ENCODE measurements at regions not wholly inside any gene's neighbourhood (a gene's known extent, or its start where the extent isn't known, plus 50 kb on each side); places are given as distances from the start of the nearest gene placed in this dataset.
A peak's percentile ranks its signal among the peaks of the same experiment; 100 is the strongest.
"Not testable (repeated sequence)": the region's sequence is repeated elsewhere in the genome, so short reads cannot be mapped to it uniquely, and the experiment has no call there.

DNA sequence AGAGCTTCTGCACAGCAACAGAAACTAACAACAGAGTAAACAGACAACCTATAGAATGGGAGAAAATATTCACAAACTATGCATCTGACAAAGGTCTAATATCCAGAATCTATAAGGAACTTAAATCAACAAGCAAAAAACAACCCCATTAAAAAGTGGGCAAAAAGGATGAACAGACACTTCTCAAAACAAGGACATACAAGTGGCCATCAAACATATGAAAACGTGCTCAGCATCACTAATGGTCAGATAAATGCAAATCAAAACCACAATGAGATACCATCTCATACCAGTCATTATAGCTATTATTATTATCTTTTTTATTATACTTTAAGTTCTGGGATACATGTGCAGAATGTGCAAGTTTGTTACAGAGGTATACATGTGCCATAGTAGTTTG lies 252.6 kb downstream of the PTGER3 start:
- intact Hi-C loops (cut with micrococcal nuclease); DNase-seq; ATAC-seq: not testable (repeated sequence)

DNA sequence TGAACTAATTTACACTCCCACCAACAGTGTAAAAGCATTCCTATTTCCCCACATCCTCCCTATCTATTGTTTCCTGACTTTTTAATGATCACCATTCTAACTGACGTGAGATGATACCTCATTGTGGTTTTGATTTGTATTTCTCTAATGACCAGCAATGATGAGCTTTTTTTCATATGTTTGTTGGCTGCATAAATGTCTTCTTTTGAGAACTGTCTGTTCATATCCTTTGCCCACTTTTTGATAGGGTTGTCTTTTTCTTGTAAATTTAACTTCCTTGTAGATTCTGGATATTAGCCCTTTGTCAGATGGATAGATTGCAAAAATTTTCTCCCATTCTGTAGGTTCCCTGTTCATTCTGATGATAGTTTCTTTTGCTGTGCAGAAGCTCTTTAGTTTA lies 251.3 kb downstream of the PTGER3 start:
- DNase-seq; ATAC-seq; intact Hi-C loops (cut with micrococcal nuclease): not testable (repeated sequence)

DNA sequence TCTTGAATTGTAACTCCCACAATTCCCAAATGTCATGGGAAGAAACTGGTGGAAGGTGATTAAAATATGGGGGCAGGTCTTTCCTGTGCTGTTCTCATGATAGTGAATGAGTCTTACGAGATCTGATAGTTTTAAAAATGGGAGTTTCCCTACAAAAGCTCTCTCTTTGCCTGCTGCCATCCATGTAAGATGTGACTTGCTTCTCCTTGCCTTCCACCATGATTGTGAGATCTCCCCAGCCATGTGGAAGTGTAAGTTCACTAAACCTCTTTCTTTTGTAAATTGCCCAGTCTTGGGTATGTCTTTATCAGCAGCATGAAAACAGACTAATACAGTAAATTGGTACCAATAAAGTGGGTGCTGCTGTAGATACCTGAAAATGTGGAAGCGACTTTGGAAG lies 245.0 kb downstream of the PTGER3 start:
- ATAC-seq; DNase-seq; intact Hi-C loops (cut with micrococcal nuclease): not testable (repeated sequence)

DNA sequence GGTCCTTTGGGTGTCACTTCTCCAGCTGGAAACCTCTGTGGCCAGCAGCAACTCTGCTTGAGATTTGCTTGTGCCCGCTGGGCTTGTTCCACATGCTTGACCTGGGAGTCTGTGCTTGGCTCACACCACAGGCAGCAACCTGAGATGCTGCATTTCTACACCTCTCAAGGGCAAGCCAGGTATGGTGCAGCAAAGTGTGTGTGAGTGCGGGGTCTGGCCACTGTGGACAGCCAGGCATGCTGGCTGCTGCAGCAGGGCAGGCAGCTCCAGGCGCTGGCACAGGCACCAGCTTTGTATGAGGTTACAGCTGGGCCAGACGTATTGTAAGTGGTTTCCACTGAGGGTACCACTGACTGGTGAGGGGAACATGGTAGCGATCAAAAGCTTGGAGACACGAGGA lies 242.0 kb downstream of the PTGER3 start:
- intact Hi-C loops (cut with micrococcal nuclease): no loop called here
- DNase-seq: no peak
- ATAC-seq: no peak

DNA sequence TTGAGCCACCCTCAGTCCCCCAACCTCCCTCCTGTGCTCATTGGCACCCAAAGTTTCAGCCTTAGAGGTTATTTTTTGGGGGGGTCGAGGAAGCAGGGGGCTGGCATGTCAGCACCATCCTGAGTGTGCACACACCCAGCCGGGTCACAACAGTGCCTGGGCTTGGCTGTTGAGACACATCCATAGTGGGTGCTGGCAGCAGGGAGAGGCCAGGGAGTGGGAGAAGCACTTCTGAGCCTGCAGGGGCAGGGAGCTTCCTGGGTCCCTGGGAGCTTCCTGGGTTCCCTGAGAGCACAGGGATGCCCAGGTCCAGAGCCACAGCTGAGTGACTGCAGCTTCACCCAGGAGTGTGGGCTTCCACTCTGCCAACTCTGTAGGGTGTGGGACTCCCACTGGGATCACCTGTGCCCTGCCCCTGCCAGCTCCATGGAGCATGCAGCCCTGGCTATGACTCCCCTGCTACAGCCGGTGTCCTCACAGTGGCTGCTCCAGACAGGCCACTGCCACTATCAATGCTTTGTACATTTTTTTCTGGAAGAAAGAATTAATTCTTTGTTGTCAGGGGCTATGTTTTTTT lies 240.4 kb downstream of the PTGER3 start:
- ATAC-seq (no peak), DNase-seq (no peak)
- intact Hi-C loops (cut with micrococcal nuclease): no loop called here

DNA sequence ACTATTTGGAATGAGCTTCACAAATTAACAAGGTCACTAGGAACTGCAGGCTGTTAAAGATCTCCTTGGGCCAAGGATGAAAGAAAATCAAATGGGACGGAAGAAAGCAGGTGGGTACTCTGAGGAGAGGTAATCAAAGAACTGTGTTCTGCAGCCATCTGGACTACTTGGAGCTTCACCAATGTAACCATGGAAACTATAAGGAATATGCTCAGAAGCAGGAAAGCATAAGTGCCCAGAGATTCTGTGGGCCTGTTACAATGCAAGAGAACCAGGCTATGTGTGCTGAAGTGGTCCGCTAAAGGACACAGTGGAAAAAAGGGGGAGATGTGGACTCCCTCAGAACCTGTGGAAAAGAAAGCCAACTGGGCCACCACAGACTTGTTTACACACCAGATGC lies 238.5 kb downstream of the PTGER3 start:
- intact Hi-C loops (cut with micrococcal nuclease): no loop called here
- DNase-seq (no peak), ATAC-seq (no peak)

DNA sequence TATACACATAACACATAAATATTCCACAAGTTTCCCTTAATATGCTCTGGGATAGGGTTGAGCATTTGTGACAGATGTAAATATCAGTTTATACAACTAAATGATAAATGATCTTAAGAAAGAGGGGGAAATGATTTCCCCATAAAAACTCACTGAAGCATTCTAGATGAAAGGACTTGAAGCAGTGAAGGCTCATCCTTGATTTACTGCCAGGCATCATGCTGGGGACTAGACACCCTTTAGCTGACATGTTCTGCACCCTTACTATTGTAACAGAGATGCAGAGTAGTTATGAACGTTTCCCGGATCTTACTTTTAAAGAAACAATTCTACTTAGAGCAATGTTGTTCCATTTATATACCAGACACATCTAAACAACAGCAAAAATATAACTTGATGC lies 235.8 kb downstream of the PTGER3 start:
- no peak for ATAC-seq
- intact Hi-C loops (cut with micrococcal nuclease): no loop called here
- no peak for DNase-seq

DNA sequence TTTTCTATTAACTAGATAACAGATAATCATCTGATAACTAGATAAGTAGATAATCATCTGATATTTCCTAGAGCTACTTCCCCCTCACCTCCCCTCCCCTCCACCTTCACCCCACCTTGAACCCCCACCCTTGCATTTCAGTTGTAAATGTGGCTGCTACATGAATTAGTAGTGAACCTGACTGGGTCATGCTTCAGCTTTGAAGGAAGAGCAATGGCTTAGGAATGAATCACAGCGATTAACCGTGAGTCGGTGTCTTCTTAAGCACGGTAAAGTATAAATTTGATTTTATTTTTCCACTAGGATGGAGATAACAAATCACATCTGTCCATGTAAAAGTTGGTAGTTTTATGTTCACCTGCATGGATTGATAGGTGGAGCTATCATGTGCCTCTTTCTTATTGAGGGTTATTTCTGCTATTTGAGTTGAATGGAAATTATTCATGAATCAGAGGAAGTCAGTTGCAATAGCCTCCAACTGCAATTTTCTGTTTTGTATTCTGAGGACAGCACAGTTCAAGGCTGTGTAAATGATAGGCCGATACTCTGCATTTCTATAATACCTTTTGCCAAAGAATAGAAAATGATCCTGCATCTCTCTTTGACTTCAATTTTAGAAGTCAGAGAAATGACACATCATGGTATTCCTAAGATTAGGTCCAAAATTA lies 235.0 kb downstream of the PTGER3 start:
- DNase-seq (no peak), ATAC-seq (no peak)

DNA sequence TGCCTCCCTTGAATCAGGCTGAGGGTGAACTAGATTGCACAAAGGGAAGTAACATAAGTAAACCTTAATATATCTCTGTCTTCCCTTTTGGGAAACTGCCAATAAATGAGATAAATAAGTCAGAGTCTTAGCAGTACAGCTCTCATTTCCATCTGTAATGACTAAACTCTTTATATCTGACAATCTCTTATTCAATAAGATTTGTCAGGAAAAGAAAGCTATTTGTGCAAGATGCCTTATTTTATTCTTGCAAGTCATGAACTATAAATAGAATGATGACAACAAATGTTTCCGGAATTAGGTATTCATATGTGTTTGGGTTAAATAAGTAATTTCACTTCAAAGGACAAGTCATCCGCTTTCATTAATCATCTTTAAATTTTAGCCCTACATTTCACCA lies 229.2 kb downstream of the PTGER3 start:
- intact Hi-C loops (cut with micrococcal nuclease): no loop called here
- no peak for DNase-seq
- ATAC-seq: no peak

More for the DNA sequence above, 235.0 kb downstream of the PTGER3 start:
- intact Hi-C loops (cut with micrococcal nuclease): no loop called here

DNA sequence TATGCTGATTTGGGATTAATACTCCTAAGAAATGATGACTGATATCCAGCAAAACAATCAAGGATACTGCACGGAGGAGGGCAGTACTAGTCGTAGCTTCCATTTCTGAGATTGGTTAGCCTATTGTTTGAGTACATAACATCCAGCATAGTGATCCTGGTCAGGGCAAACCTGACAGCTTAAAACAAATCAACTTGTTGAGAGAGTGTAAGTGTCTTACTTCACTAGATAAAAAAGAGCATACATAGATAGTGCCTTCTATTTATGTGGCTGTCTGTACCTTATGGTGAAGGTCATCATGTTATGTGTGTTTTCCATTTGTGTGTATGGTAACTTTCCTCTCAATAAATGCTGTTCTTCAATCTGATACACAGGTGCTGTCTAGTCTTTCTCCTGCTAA lies 228.4 kb downstream of the PTGER3 start:
- ATAC-seq: peak; percentile 94
- intact Hi-C loops (cut with micrococcal nuclease): no loop called here
- DNase-seq: no peak

DNA sequence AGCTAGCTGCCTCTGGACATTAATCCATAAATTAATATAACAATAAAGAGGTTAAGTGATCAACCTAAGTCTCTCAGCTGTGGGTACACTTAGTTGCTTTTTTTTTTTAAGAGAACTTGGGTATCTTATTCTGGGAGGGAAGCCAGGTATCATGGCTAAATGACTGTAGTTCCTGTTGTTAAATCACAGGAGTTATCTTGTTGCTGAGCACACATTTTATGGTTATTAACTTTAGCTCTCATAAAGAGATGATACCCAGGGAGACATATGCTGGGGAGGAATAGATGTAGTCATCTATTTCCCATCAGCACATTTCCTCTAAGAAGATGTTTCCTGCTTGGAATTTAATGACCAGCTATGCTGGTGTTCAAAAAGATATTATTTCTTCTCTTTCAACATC lies 227.8 kb downstream of the PTGER3 start:
- ATAC-seq (peak; percentile 51), DNase-seq (no peak)
- intact Hi-C loops (cut with micrococcal nuclease): no loop called here

DNA sequence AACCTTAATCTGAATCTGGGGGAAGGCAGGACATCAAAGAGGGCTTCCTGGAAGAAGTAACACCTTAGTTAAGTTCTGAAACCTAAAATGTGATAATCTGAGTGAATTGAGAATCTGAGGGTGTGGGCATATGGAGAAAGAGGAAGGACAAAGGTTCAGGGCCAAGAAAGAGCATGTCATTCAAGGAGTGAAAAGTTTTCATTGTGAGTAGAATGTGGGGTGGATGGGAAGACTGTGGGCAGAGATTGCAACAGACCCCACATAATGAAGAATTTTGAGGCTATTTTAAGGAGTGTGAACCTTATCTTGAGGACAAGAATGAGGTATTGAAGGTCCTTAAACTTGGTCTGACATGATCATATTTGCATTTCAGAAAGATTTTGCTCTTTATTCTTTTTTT lies 227.2 kb downstream of the PTGER3 start:
- DNase-seq: no peak
- intact Hi-C loops (cut with micrococcal nuclease): no loop called here
- no peak for ATAC-seq

DNA sequence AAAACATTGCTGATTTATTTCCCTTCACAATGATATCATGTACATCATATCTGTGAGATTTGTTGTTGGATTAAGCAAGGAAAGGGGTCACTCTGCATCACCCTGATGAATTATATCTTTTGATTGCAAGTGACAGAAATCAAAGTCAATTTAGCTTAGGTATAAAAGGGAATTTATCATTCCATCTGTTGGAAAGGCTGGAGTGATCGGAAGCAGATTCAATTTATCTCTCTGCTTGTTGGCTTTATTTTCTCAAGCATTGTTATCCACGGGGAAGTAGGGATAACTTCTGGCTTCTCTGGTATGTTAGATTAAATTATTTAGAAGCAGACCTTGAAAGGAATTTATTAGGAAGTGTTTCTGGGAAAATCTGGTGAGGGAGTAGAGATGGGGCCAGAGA lies 226.6 kb downstream of the PTGER3 start:
- ATAC-seq (no peak), DNase-seq (no peak)
- intact Hi-C loops (cut with micrococcal nuclease): no loop called here

DNA sequence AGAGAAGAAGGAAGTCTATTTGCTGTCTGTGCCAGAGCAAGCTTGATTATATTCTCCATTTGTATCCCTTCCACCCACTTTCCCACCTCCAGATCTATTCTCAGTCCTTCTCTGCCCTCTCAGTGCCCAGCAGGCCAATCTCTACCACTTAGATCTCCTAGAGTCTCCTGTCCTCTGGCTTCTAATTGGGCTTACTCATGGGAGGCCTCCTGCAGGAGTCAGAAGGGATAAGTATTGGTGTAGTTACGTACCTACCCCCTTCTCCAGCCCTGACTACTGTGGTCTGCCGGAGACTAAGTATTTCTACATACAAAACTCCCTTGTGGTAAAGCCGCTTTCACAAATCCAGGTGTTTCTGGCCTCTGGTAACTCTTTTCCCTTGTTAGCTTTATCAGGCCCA lies 221.2 kb downstream of the PTGER3 start:
- ATAC-seq (no peak), DNase-seq (no peak)
- intact Hi-C loops (cut with micrococcal nuclease): no loop called here

DNA sequence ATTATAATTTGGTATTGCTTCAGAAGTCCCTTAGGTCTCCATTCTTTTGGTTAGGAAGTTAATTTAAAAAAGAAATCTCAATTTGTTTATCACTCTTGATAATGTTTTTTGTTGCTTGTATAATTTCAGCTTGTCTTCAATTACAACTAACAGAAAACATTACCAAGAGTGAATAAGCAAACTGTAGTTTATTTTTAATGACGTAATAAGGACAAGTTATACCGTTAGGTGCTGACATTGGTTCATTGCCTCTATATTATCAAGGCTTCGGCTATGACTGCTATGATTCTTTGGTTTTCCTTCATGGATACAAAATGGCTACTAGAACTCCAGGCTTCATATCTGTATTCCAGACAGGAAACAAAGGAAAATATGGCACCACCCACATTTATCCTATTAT lies 220.6 kb downstream of the PTGER3 start:
- intact Hi-C loops (cut with micrococcal nuclease): no loop called here
- no peak for DNase-seq

DNA sequence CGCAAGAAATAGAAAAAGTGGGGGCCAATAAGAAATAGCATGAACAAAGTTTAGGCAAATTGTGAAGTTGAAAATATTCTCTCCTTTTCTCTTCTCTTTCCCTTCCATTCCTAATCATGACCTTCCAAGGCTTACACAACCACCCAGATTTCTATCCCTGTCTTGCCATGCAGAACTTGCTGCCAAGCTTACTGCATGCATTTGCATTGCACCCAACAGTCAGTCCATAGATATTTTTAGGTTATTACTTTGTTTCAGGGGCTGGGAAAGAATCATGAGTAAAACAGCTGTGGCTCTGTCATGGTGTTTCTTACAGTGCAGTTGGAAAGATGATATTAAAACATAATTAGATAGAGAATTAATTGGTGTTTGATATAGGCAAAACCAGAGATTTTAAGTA lies 219.4 kb downstream of the PTGER3 start:
- DNase-seq (no peak), ATAC-seq (peak; percentile 57)
- intact Hi-C loops (cut with micrococcal nuclease): no loop called here

More for the DNA sequence above, 220.6 kb downstream of the PTGER3 start:
- ATAC-seq: no peak

DNA sequence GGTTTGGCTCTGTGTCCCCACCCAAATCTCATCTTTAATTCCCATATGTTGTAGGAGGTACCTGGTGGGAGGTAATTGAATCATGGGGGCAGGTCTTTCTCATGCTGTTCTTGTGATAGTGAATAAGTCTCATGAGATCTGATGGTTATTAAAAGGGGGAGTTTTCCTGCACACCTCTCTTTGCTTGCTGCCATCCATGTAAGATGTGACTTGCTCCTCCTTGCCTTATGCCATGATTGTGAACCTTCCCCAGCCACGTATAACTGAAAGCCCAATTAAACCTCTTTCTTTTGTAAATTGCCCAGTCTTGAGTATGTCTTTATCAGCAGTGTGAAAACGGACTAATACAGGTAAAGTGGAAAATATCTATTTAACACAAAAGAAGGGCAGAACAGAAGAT lies 213.3 kb downstream of the PTGER3 start:
- intact Hi-C loops (cut with micrococcal nuclease); DNase-seq: not testable (repeated sequence)

DNA sequence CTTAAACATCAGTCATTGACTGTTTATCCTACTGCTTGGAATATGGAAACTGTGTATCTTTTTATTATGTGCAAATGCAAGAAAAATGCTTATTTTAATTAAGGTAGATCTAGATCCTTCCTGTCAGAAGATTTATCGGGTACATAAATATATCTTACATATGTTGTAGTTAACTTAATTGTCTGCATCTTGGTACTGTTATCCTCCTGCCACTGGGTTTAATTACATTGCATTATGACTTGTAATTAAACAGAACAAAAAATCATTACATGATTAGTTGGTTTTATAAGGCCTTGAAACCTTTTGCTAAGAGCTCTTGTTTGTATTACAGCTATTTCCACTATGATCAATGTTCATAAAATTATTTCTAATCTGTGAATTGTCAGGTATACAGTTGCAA lies 211.2 kb downstream of the PTGER3 start:
- ATAC-seq (no peak), DNase-seq (no peak)
- intact Hi-C loops (cut with micrococcal nuclease): no loop called here

More for the DNA sequence above, 213.3 kb downstream of the PTGER3 start:
- ATAC-seq: not testable (repeated sequence)

DNA sequence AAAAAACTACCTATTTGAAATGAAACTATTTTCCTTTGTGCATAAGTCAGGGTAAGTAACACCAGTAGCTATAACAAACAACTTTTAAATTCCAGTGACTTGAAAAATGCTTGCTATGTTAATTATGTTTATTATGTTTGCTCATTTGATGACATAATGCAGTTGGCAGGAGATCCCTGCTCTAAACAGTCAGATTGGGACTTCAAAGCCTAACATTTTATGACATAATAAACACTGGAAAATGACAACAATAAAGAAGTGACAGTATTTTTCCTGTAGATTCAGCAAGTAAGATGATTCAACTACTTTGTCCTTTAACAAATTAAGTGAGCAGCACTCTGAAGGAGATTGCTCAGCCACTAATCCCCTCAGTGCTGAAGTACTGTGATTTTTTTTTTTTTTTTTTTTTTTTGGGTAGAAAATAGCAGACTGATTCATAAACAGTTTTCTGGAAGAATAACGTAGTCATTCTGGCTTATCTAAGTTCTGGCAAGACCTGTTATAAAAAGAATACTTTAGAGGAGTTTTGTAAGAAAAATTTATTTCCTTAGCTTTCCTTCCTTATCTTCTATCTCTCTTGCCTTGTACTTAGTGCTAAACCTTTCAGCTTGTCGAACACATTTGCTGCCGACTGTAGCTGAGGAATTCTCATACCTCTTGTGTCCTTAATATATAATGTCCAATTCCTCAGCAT lies 207.2 kb downstream of the PTGER3 start:
- DNase-seq (no peak), ATAC-seq (no peak)
- intact Hi-C loops (cut with micrococcal nuclease): no loop called here

DNA sequence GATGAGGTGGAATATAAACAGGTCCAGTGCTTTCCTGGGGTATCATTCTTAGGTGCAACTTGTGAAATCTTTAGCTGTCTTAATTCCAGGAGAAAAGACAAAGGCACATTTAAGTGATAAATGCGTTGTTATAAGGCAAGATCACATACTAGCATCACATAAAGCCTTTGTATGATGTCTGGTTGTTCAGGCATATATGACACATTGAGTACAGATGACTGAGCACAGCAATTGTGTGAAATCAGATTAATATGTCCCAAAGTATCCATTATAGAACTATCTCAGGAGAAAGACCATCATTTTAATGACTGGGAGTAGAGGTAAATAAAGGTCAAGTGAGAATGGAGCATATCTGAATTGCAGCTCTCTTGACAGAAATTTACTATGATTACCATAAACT lies 205.1 kb downstream of the PTGER3 start:
- intact Hi-C loops (cut with micrococcal nuclease): no loop called here
- no peak for ATAC-seq
- DNase-seq: no peak

DNA sequence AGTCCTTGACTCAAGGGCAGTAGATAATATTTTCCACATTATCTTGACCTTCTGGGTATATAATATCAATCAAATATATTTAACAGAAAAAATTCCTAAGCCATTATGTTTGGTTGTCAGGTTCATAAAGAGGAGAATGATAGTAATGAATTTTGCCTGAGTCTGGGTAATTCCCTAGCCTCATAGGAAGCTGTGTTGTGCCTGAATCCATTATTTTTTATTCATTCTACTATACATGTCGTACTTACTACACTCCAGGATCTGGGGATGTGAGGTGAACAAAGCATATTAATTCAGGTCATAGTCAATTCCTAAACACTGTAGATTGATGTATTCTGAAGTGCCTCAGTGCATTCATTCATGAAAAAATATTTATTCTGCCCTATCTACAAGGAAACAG lies 204.2 kb downstream of the PTGER3 start:
- DNase-seq (no peak), ATAC-seq (no peak)
- intact Hi-C loops (cut with micrococcal nuclease): no loop called here
